Pancreas (tissue), 10 donors: ENCODE measurements at regions not wholly inside any gene's neighbourhood (a gene's known extent, or its start where the extent isn't known, plus 50 kb on each side); places are given as distances from the start of the nearest gene placed in this dataset.

Source experiments
- ATAC-seq, 4 donors: fragments of 200-7000 bp; cut with Tn5 transposase; one replicate each; pipeline versions ENCODE4 v1.8.0 to v1.9.1; 2020; ENCODE audit warnings: mild to moderate bottlenecking in 4 of 4, moderate library complexity in 4 of 4
- DNase-seq, 6 donors: peaks; one replicate each; pipeline ENCODE4 v3.0.0-alpha.2; 2020
- FAIRE-seq: peaks from 2 replicates; lab custom pipeline; 2012; peaks lifted over from hg19 to GRCh38; lab: Jason Lieb, UNC
- H3K27ac ChIP-seq, 4 donors: fragments of 200-600 bp; sonication (generic); 1 replicate in 3 of 4; 2 replicates in 1 of 4; pipeline versions ENCODE4 v1.5.0 to v1.8.0; 2020
- H3K27me3 ChIP-seq, 4 donors: fragments of 200-600 bp; one replicate each; pipeline ENCODE4 v1.8.0; 2021
- H3K36me3 ChIP-seq, 3 donors: fragments of 200-600 bp; sonication (generic) in 1 of 3; one replicate each; pipeline versions ENCODE4 v1.5.0 to v1.8.0; 2020 to 2021
- H3K4me1 ChIP-seq, 3 donors: fragments of 200-600 bp; one replicate each; pipeline ENCODE4 v1.8.0; 2021
- H3K4me3 ChIP-seq, 4 donors: fragments of 200-600 bp; sonication (generic) in 2 of 4; one replicate each; pipeline versions ENCODE4 v1.5.0 to v1.8.0; 2020 to 2021
- H3K9me3 ChIP-seq, 4 donors: fragments of 200-600 bp; one replicate each; pipeline ENCODE4 v1.8.0; 2021
- CTCF ChIP-seq, 4 donors: fragments of 200-600 bp; sonication (generic) in 3 of 4; IDR thresholded peaks; one replicate each; pipeline versions ENCODE4 v1.5.0 to v1.8.0; 2021; ENCODE audit warnings: antibody characterized with exemption in 4 of 4
- WGBS, 2 donors: extraction: QIAGEN DNeasy Blood & Tissue Kit; methylation state at CpG; one replicate each; pipeline ENCODE4 v1.1.7; 2013; 5-methylcytosine and 5-hydroxymethylcytosine counted together
- intact Hi-C, 3 donors: fragments of 100-400 bp; cut with DNase I; formaldehyde crosslinking; loops; one replicate each; pipeline versions ENCODE4 v1.11.1 to v1.14.2; 2022
- donor health status: healthy with polysubstance abuse.
- donor health status: DM: no; HTN: no; CAD: no; lungs with moderate emphysema.
- donor health status: DM: no; HTN: no; CAD: no.
- donor health status: control.
- donor health status: control.
- donor health status: Bipolar disorder and iron deficiency.
- donor health status: DM: yes; HTN: yes; CAD: no.
- donor health status: DM: no; HTN: no; CAD: no.
- donor health status: DM: no; HTN: no; CAD: no.
- donor health status: DM: yes; HTN: yes; CAD: no.

DNA sequence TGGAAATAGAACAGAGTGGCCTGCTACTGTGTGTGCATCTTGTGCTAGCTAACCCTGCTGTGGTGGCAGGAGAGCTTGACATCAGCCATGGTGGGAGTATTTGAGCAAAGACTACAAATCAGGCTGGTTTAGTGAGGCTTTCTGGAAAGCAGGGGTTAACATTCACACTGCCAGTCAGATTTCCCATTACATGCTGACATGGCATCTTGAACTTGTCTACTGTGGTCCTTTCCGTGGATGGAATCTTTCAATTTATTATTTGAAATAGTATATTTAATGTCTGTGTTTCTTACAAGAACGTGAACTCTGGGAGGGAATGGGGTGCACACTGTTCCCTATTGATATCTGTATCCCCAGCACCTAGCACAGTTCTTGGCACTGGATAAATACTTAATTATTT, 60.8 kb downstream of the GCNT4 start:
- ATAC-seq (peak in 3 of 4 donors; percentile 14 to 41 (median 32)), FAIRE-seq (no peak)
- WGBS, 2 donors: 21 to 41% methylated on average over 2 of the region's 2 CpGs

GRCh38 chr5:74990194-74990593, 62.2 kb downstream of the GCNT4 start:
- Histone ChIP-seq H3K4me1 (peaks cover 0 to 7% (median 5%) of the 10 kb centered on the region in 3 donors), H3K4me3 (no peak overlapping the region), H3K27me3 (no peaks in the 10 kb centered on the region), H3K36me3 (no peaks in the 10 kb centered on the region), H3K27ac (no peak overlapping the region), H3K9me3 (no peaks in the 10 kb centered on the region)
- no peak for TF ChIP-seq CTCF (IDR thresholded peaks at IDR 0.05)
- ATAC-seq (peak in 1 of 4 donors; percentile 32), DNase-seq (peak in 1 of 6 donors; percentile 19), FAIRE-seq (no peak)
- intact Hi-C loops: no loop called here
- 65 to 68% methylated on average over 6 of the region's 6 CpGs for WGBS, 2 donors

More for the DNA sequence above, 60.8 kb downstream of the GCNT4 start:
- intact Hi-C loops: no loop called here
- Histone ChIP-seq H3K4me3 (no peak overlapping the region), H3K27me3 (no peaks in the 10 kb centered on the region), H3K4me1 (peaks cover 0 to 7% (median 5%) of the 10 kb centered on the region in 3 donors), H3K9me3 (no peaks in the 10 kb centered on the region), H3K36me3 (no peaks in the 10 kb centered on the region), H3K27ac (no peak overlapping the region)
- no peak for DNase-seq
- TF ChIP-seq CTCF (IDR thresholded peaks at IDR 0.05): no peak

GRCh38 chr5:74988273-74988983, 63.9 kb downstream of the GCNT4 start:
- H3K36me3 ChIP-seq: no peaks in the 10 kb centered on the region
- no peak for DNase-seq
- peaks cover 0 to 5% (median 4%) of the 10 kb centered on the region in 3 donors for H3K4me1 ChIP-seq
- no peaks in the 10 kb centered on the region for H3K9me3 ChIP-seq
- ATAC-seq: no peak
- WGBS, 2 donors: 97 to 98% methylated on average over 2 of the region's 2 CpGs
- no peak overlapping the region for H3K4me3 ChIP-seq
- TF ChIP-seq CTCF (IDR thresholded peaks at IDR 0.05): no peak
- no peak for FAIRE-seq
- no peaks in the 10 kb centered on the region for H3K27me3 ChIP-seq
- intact Hi-C loops: no loop called here
- H3K27ac ChIP-seq: no peak overlapping the region

DNA sequence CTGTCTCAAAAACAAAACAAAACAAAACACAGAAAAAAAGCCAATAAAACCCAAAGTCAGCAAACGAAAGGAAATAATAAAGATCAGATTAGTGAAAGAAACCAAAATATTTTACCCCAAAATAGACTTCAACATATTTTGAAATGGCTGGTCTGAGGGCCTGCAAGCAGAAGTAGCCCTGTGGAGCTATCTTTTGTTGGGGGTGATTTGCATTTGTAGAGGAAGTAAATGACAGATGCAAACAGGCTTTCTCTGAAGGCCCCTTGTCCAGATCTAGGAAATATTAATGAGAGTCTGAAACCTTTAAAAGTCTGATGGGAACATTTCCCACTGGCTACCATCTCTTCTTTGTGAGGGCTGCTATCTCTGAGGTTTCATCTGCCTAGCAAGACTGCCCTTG, 74.0 kb downstream of the GCNT4 start:
- H3K4me3 ChIP-seq: no peak overlapping the region
- no peaks in the 10 kb centered on the region for H3K27me3 ChIP-seq
- H3K4me1 ChIP-seq: no peaks in the 10 kb centered on the region
- TF ChIP-seq CTCF (IDR thresholded peaks at IDR 0.05): no peak
- H3K9me3 ChIP-seq: no peaks in the 10 kb centered on the region
- DNase-seq: no peak
- no peaks in the 10 kb centered on the region for H3K36me3 ChIP-seq
- H3K27ac ChIP-seq: no peak overlapping the region
- intact Hi-C loops: no loop called here
- no peak for ATAC-seq
- WGBS, 2 donors: 84 to 87% methylated on average over 1 of the region's 1 CpG
- no peak for FAIRE-seq

- Histone ChIP-seq H3K4me1 (no peaks in the 10 kb centered on the region), H3K27me3 (no peaks in the 10 kb centered on the region), H3K27ac (no peak overlapping the region), H3K4me3 (no peak overlapping the region), H3K36me3 (no peaks in the 10 kb centered on the region), H3K9me3 (no peaks in the 10 kb centered on the region)
- DNase-seq: no peak
- peak in 1 of 4 donors; percentile 44 for ATAC-seq
- WGBS, 2 donors: 92 to 97% methylated on average over 6 of the region's 6 CpGs
- no peak for FAIRE-seq
- intact Hi-C loops: no loop called here
- TF ChIP-seq CTCF (IDR thresholded peaks at IDR 0.05): no peak
Measured at GRCh38 chr5:74977471-74977870, 74.9 kb downstream of the GCNT4 start.
